HG03097 (cell line): ENCODE measurements at regions not wholly inside any gene's neighbourhood (a gene's known extent, or its start where the extent isn't known, plus 50 kb on each side); places are given as distances from the start of the nearest gene placed in this dataset.

ENCODE experiments used
- ATAC-seq: cut with Tn5 transposase; IDR thresholded peaks from one replicate; pipeline ENCODE4 v1.9.1; 2021; ENCODE audit not compliant: unreplicated experiment, low FRiP score

GRCh38 chr4:155564880-155565279, 101.8 kb upstream of the GUCY1A1 start:
- no peak for ATAC-seq

- no peak for ATAC-seq
Observed at GRCh38 chr4:155564086-155564485, 102.6 kb upstream of the GUCY1A1 start.

DNA sequence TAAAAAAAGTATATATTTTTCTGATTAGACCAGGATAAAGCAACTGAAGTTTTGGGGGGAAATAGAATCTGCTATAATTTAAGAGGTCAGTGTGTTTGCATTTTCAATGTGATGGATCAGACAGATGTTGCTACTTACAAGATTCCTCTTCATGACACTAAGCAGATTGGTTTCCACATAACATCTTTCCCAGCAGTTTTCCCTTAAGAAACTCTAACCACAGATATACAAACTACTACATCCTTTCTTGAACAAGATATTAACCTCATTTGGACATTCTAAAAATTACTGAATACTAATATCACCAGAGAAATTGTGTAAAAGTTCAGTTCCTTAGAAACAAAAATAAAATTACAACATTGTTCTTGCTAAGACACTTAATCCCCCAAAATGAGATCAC, 106.7 kb upstream of the GUCY1A1 start:
- no peak for ATAC-seq

GRCh38 chr4:155552180-155552579, 114.5 kb upstream of the GUCY1A1 start:
- no peak for ATAC-seq

- no peak for ATAC-seq
Observed at GRCh38 chr4:155548173-155548572, 118.5 kb upstream of the GUCY1A1 start.

DNA sequence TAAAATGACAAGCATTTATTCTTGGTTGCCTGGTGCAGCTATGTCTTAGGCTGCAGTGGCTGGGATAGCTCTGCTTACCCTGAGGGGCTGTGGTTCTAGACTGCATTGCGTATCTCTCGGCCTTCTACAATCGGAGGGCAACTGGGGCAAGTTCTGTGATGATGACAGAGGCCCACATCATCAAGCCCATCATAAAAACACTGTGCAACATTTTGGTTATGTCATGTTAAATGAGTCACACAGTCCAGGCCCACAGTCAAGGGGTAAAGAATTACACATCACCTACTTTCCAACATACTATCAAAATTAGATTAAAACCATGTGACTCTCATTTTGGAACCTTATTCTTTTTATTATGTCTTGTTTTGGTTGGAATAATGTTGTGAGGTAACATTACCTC, 120.2 kb upstream of the GUCY1A1 start:
- no peak for ATAC-seq

DNA sequence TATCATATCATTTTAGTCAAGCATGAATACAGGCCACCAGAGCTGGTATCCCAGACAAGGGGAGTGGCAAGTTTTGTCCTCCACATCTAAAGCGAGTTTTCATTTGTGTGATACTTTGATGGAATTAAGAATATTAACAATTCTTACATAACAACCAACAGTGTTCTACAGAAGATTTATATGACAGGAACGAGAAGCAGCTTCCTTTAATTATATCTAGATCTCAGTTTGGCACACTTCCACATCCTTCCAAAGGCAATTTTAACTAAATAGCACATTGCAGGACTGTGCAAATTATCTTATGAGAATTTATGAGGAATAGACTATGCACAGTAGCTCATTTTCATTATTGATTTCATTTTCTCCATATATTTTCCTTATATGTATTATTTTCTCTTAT, 121.2 kb upstream of the GUCY1A1 start:
- ATAC-seq: no peak

GRCh38 chr4:155544547-155544946, 122.1 kb upstream of the GUCY1A1 start:
- no peak for ATAC-seq

DNA sequence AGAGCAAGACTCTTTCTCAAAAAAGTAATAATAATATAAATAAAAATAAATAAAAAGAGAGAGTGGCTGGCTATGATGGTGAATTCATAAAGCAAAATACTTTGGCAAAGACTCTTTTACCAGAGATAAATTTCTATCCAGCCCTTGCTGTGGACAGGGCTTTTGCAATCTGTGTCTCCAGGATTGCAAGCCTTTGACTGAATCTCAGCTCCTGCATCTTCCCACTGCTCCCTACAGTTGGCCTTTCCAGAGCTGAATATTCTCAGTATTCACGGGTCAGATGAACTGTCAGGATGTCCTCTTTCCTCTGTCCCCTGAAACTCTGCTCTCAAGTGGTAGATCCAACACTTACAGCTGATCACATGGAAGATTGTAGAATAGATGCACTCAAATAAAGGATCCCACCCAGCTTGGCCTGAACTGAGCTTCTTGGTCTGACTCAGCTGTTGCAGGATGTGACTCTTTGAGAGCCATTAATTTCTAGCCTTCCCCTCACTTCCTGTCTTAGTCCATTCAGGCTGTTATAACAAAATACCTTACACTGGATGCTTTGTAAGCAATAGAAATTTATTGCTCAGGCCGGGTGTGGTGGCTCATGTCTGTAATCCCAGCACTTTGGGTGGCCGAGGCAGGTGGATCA, 123.4 kb upstream of the GUCY1A1 start:
- ATAC-seq: no peak

- no peak for ATAC-seq
Observed at GRCh38 chr4:155542415-155542814, 124.2 kb upstream of the GUCY1A1 start.

DNA sequence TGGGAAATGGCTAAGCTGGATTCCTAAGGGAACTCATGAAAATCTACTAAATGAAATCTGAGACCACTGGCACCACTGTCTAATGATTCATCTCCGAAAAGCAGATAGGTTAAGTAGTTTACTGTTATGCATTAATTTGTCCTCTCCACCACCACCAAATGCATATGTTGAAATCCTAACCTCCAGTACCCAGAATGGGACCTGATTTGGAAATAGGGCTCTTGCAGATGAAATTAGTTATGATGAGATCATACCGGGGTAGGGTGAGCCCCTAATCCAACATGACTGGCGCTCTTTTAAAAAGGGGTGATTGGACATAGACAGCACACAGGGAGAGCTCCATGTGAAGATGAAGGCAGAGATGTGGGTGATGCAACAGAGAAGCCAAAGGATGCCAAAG, 124.9 kb upstream of the GUCY1A1 start:
- no peak for ATAC-seq

DNA sequence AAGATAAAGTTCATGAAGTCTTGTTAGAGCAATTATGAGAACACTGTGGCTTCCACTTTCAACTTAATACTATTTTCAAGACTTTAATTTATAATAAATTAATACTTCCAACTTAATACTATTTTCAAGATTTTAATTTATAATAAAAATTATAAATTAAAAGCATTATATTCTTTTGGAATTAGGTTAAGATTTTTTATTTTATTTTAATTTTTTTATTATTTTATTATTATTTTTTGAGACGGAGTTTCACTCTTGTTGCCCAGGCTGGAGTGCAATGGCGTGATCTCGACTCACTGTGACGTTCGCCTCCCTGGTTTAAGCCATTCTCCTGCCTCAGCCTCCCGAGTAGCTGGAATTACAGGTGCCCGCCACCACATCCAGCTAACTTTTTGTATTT, 126.0 kb upstream of the GUCY1A1 start:
- ATAC-seq: no peak

DNA sequence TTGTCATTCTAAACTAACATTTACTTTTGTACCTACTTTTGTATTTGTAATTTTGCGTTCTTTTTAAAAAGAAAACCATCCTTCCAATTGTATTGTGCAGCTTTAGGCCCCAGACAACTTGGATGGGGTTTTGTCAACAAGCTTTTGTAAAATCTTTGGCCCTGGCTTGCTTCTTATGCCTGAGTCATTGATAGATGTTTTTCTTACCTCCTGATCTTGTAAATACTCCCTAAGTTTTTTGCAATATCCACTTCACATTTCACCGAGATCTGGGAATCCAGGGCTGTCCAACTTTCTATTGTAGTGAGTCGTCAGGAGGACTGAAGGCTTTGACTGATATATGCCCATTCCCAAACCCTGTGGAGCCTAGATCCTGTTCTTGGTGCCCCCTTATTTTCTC, 126.9 kb upstream of the GUCY1A1 start:
- ATAC-seq: no peak

GRCh38 chr4:155535802-155536454, 130.7 kb upstream of the GUCY1A1 start:
- ATAC-seq: no peak

- ATAC-seq: no peak
Observed at GRCh38 chr4:155532373-155533085, 134.1 kb upstream of the GUCY1A1 start.

GRCh38 chr4:155530857-155531256, 135.8 kb upstream of the GUCY1A1 start:
- ATAC-seq: no peak

DNA sequence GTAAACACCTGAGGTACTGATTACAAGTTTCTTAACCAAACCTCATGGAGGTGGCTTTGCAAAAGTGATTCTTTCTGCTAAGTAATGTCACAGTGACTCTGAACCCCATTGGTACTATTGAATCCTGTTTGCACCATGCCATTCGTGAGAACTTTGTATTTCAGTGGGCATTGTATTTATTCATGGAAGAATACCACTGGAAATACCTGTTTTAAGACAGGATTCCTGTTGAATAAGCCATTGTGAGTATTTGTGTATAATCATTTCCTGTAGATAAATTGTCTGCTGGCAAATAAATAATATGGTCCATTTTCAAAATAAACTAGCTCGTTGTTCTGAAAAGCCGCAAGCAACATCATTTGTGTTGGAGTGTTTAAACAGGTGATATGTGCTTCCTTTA, 136.4 kb upstream of the GUCY1A1 start:
- no peak for ATAC-seq

- no peak for ATAC-seq
Observed at GRCh38 chr4:155529716-155530115, 136.9 kb upstream of the GUCY1A1 start.

DNA sequence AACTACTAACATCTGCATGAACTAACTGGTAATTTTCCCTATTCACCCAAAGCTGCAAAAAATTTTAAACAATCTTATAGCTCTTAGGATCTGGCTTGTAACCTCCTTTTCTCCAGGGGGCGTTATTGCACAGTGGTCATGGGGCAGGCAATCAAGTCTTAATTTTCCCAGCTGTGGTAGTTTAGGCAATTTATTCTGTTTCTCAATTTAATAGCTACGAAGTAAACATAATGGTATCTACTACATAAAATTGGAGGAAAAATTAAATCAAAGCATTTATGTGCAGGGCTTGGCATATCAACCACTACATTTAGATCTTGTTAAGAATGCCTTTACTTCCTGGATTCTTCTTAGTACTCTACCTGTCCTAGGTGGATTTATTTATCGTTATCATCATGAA, 137.4 kb upstream of the GUCY1A1 start:
- peak; percentile 53 for ATAC-seq

DNA sequence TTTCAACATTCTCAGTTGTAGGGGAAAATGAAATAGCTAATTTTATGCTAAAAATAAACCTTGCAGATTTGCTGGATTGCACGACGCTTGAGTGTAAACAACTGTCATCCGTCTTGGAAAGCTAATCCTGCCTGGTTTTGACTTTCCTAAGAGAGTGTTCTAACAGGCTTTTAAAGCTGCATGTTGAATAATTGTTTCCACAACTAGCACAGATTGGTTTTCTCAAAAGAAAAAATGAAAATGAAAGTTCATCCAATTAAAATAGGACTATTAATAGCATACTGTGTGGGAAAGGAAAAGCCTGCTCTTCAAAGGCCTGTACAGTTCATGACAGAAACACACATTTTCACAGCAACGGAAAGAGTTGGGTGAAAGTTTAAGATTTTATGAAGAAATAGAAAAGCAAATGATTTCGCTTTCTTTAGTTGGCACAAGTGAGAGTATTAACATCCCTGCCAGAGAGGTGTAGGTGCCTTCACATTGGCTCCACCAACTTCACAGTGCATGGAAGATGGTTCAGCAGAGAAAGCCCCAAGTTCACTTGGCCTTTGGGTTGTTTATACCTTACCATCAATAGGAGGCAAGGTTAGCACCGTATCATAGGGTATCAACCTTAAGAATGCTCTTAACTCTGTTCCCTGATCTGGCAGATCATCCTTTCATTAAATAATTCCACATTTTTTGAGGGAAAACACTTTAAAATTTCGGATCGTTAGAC, 140.0 kb upstream of the GUCY1A1 start:
- ATAC-seq: no peak

DNA sequence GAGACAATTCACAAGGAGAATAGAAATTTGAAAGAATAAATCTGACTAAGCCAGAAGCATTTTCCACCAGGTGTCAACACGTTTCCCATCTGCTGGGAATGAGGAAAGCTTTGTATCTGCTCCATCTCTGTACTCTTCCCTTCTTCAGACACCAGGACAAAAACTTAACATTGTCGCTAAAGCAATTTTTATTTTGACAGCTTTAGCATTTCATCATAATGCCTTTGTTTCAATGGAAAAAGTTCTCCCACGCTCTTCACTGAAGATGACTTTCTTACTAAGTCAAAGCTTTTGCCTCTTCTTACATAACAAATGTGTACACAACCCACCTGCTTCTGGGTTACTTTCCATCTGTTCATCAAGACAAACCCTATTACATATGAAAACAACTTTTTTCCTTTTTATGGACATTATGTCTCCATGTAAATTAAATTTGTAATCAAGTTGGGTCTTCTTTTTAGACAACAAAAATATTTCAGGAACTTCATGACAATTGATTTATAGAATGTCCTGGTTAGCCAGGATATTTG, 141.7 kb upstream of the GUCY1A1 start:
- ATAC-seq: no peak
